Neural cell (in vitro differentiated cells): ENCODE measurements at regions not wholly inside any gene's neighbourhood (a gene's known extent, or its start where the extent isn't known, plus 50 kb on each side); places are given as distances from the start of the nearest gene placed in this dataset.

Experiments used
- CTCF ChIP-seq: fragments of 450-650 bp; IDR thresholded peaks from 2 replicates; pipeline ENCODE4 v1.5.1; 2014; ENCODE audit warnings: antibody characterized with exemption, mild to moderate bottlenecking, moderate library complexity; ENCODE audit not compliant: poor library complexity, severe bottlenecking
- EZH2 ChIP-seq: fragments of 200-600, 300-800 bp; shearing (Covaris generic), sonication (generic); IDR thresholded peaks from 2 replicates; pipeline ENCODE4 v1.6.1; 2014; ENCODE audit warnings: antibody characterized with exemption, low read length, borderline replicate concordance, mild to moderate bottlenecking; ENCODE audit not compliant: insufficient read depth, poor library complexity, severe bottlenecking
- RAD21 ChIP-seq: fragments of 450-650 bp; conservative IDR thresholded peaks from 2 replicates; pipeline ENCODE4 v1.6.1; 2014; ENCODE audit warnings: antibody characterized with exemption, mild to moderate bottlenecking, moderate library complexity

GRCh38 chr5:28281351-28281750 is 1243.0 kb upstream of the CDH9 start:
- TF ChIP-seq RAD21 (no peak), CTCF (no peak), EZH2 (no peak)
